Erythroblast (primary cell): ENCODE measurements at regions not wholly inside any gene's neighbourhood (a gene's known extent, or its start where the extent isn't known, plus 50 kb on each side); places are given as distances from the start of the nearest gene placed in this dataset.

Source experiments
- GATA1 ChIP-seq: IDR thresholded peaks from 2 replicates; pipeline ENCODE4 v1.6.1; 2011; ENCODE audit warnings: low read depth, mild to moderate bottlenecking, control low read depth, low read length, moderate library complexity
- POLR2A ChIP-seq: IDR thresholded peaks from 2 replicates; pipeline ENCODE4 v1.6.1; 2011; ENCODE audit warnings: mild to moderate bottlenecking, low read length

DNA sequence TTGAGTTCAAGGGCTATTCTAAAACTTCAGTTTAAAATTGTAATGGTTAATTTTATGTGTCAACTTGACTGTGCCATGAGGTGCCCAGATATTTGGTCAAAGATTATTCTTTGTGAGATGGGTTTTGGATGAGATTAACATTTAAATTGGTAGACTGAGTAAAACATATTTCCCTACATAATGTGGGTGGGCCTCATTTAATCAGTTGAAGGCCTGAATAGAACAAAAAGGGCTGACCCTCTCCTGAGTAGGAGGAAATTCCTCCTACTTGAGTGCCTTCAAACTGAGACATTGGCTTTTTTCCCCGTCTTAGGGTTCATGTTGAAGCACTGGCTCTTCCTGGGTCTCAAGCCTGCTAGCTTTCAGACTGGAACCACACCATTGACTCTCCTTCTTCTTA, 89.6 kb upstream of the FAM9A start:
- TF ChIP-seq POLR2A (no peak), GATA1 (no peak)
